ENCODE measurements at regions not wholly inside any gene's neighbourhood (a gene's known extent, or its start where the extent isn't known, plus 50 kb on each side); places are given as distances from the start of the nearest gene placed in this dataset.
"Not testable (repeated sequence)": the region's sequence is repeated elsewhere in the genome, so short reads cannot be mapped to it uniquely, and the experiment has no call there.

GRCh38 chr9:87423885-87424284 lies 73.8 kb upstream of the DAPK1 start:
- not testable (repeated sequence) for TF ChIP-seq POLR2A (IDR thresholded peaks at IDR 0.05; ENCODE audit: low read length); GATA1 (IDR thresholded peaks at IDR 0.05; ENCODE audit: low read depth, low read length)
